Loucy (cell line): ENCODE measurements at regions not wholly inside any gene's neighbourhood (a gene's known extent, or its start where the extent isn't known, plus 50 kb on each side); places are given as distances from the start of the nearest gene placed in this dataset.

Experiments
- EZH2phosphoT487 ChIP-seq: fragments of 200-600 bp; IDR thresholded peaks from 2 replicates; pipeline ENCODE4 v1.6.1; 2018; ENCODE audit warnings: antibody characterized with exemption, mild to moderate bottlenecking, moderate library complexity, borderline replicate concordance
- TF ChIP-seq, protein P1 (sequence below): fragments of 200-600 bp; sonication (generic); conservative IDR thresholded peaks from 2 replicates; pipeline ENCODE4 v1.5.1; 2014; ENCODE audit warnings: mild to moderate bottlenecking, antibody characterized with exemption, low read length

DNA sequence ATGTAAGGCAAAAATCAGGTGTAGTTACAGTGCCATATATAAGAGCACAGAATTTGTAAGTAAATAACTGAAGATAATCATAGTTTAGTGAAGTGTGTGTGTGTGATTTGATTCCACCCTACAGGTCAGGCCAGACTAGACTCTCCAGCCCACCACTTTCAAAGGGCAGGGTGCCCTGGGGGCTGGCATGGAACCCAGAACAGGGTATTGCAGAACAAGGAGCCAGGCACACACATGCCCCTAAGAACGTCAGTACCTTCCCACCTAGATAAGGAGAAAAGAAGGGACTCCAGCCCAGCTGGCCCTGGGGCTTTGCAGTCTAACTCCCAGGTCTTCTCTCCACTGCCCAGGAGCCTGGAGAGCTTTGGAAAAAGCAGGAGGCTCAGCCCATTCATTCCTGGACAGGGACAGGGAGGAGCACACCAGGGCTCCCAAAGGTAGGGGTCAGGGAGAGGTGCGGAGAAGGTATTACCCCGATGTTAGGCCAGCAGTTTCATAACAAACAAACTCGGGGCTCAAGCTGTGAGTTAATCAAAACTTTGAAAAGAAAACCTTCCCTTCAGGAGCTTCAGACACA lies 149.7 kb upstream of the VANGL1 start:
- TF ChIP-seq, protein P1, sequence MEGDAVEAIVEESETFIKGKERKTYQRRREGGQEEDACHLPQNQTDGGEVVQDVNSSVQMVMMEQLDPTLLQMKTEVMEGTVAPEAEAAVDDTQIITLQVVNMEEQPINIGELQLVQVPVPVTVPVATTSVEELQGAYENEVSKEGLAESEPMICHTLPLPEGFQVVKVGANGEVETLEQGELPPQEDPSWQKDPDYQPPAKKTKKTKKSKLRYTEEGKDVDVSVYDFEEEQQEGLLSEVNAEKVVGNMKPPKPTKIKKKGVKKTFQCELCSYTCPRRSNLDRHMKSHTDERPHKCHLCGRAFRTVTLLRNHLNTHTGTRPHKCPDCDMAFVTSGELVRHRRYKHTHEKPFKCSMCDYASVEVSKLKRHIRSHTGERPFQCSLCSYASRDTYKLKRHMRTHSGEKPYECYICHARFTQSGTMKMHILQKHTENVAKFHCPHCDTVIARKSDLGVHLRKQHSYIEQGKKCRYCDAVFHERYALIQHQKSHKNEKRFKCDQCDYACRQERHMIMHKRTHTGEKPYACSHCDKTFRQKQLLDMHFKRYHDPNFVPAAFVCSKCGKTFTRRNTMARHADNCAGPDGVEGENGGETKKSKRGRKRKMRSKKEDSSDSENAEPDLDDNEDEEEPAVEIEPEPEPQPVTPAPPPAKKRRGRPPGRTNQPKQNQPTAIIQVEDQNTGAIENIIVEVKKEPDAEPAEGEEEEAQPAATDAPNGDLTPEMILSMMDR, result no peak
- no peak for TF ChIP-seq EZH2phosphoT487
